Neural crest cell (in vitro differentiated cells): ENCODE measurements at regions not wholly inside any gene's neighbourhood (a gene's known extent, or its start where the extent isn't known, plus 50 kb on each side); places are given as distances from the start of the nearest gene placed in this dataset.

Experiments
- DNase-seq: peaks from one replicate; pipeline ENCODE4 v3.0.0; 2021; ENCODE audit warnings: low read depth, mixed read lengths, low spot score
- H3K27ac Mint-ChIP-seq: one replicate; pipeline ENCODE4 v1.8.0; 2021; ENCODE audit warnings: mild to moderate bottlenecking, mixed read lengths; ENCODE audit not compliant: unreplicated experiment
- H3K27me3 Mint-ChIP-seq: 2 replicates; pipeline ENCODE4 v1.8.0; 2021; ENCODE audit warnings: low read depth, mild to moderate bottlenecking, mixed read lengths
- H3K36me3 Mint-ChIP-seq: 2 replicates; pipeline ENCODE4 v1.8.0; 2021; ENCODE audit warnings: low read depth, mild to moderate bottlenecking, mixed read lengths
- H3K4me1 Mint-ChIP-seq: 2 replicates; pipeline ENCODE4 v1.8.0; 2021; ENCODE audit warnings: mixed read lengths
- H3K4me3 Mint-ChIP-seq: one replicate; pipeline ENCODE4 v1.8.0; 2021; ENCODE audit warnings: mild to moderate bottlenecking, mixed read lengths
- H3K9me3 Mint-ChIP-seq: 2 replicates; pipeline ENCODE4 v1.8.0; 2021; ENCODE audit warnings: mixed read lengths
- CTCF ChIP-seq: fragments of 200-600 bp; sonication (generic); conservative IDR thresholded peaks from 2 replicates; pipeline ENCODE4 v1.5.0; 2021; ENCODE audit warnings: antibody characterized with exemption, mild to moderate bottlenecking

GRCh38 chr13:105112561-105112960, 1422.9 kb downstream of the EFNB2 start:
- Mint-ChIP-seq H3K9me3 (peaks cover 11% of the 10 kb centered on the region), H3K4me1 (peaks cover under 1% of the 10 kb centered on the region), H3K27ac (no peak overlapping the region), H3K27me3 (no peaks in the 10 kb centered on the region), H3K36me3 (no peaks in the 10 kb centered on the region), H3K4me3 (no peak overlapping the region)
- no peak for DNase-seq
- TF ChIP-seq CTCF, result no peak

GRCh38 chr13:105107781-105108180, 1427.7 kb downstream of the EFNB2 start:
- DNase-seq, result no peak
- H3K4me1 Mint-ChIP-seq, result peaks cover 22% of the 10 kb centered on the region
- peaks cover 3% of the 10 kb centered on the region for H3K9me3 Mint-ChIP-seq
- no peak overlapping the region for H3K4me3 Mint-ChIP-seq
- H3K36me3 Mint-ChIP-seq, result no peaks in the 10 kb centered on the region
- H3K27me3 Mint-ChIP-seq, result no peaks in the 10 kb centered on the region
- no peak for TF ChIP-seq CTCF
- no peak overlapping the region for H3K27ac Mint-ChIP-seq

- Mint-ChIP-seq H3K4me1 (peaks cover 22% of the 10 kb centered on the region), H3K36me3 (no peaks in the 10 kb centered on the region), H3K4me3 (no peak overlapping the region), H3K27me3 (no peaks in the 10 kb centered on the region), H3K27ac (no peak overlapping the region), H3K9me3 (peaks cover 3% of the 10 kb centered on the region)
- TF ChIP-seq CTCF, result no peak
- DNase-seq, result no peak
Measured at GRCh38 chr13:105105471-105105870, 1430.0 kb downstream of the EFNB2 start.

GRCh38 chr13:105097521-105097920, 1437.9 kb downstream of the EFNB2 start:
- H3K36me3 Mint-ChIP-seq, result peaks cover 2% of the 10 kb centered on the region
- H3K27me3 Mint-ChIP-seq, result no peaks in the 10 kb centered on the region
- H3K27ac Mint-ChIP-seq, result no peak overlapping the region
- DNase-seq, result no peak
- peaks cover 2% of the 10 kb centered on the region for H3K9me3 Mint-ChIP-seq
- H3K4me3 Mint-ChIP-seq, result no peak overlapping the region
- TF ChIP-seq CTCF, result no peak
- H3K4me1 Mint-ChIP-seq, result no peaks in the 10 kb centered on the region

- no peak overlapping the region for H3K4me3 Mint-ChIP-seq
- peaks cover 2% of the 10 kb centered on the region for H3K9me3 Mint-ChIP-seq
- no peak for DNase-seq
- no peak overlapping the region for H3K27ac Mint-ChIP-seq
- H3K4me1 Mint-ChIP-seq, result peaks cover 11% of the 10 kb centered on the region
- peaks cover 2% of the 10 kb centered on the region for H3K36me3 Mint-ChIP-seq
- H3K27me3 Mint-ChIP-seq, result no peaks in the 10 kb centered on the region
- no peak for TF ChIP-seq CTCF
Measured at GRCh38 chr13:105089858-105090643, 1445.4 kb downstream of the EFNB2 start.
